WTC11 (cell line): ENCODE measurements at regions not wholly inside any gene's neighbourhood (a gene's known extent, or its start where the extent isn't known, plus 50 kb on each side); places are given as distances from the start of the nearest gene placed in this dataset.

Experiments used
- ATAC-seq: fragments of 200-7000 bp; cut with Tn5 transposase; 2 replicates; pipeline ENCODE4 v1.10.0; 2021; ENCODE audit warnings: mild to moderate bottlenecking, moderate library complexity
- CTCF ChIA-PET: fragments of 300-600 bp; sonication (Branson Sonifier 250); formaldehyde crosslinking; loops from one replicate; lab custom pipeline; 2021; ENCODE audit warnings: antibody characterized with exemption; lab: Charles Lee
- POLR2A ChIA-PET: fragments of 350-600 bp; sonication (Branson Sonifier 250); formaldehyde crosslinking; loops from one replicate; lab custom pipeline; 2021; ENCODE audit warnings: antibody characterized with exemption; lab: Charles Lee
- DNase-seq: peaks from one replicate; pipeline ENCODE4 v3.0.0; 2021; ENCODE audit warnings: low spot score
- H3K27ac Mint-ChIP-seq: 2 replicates; pipeline ENCODE4 v1.8.0; 2021; ENCODE audit warnings: mixed read lengths
- H3K27me3 Mint-ChIP-seq: 2 replicates; pipeline ENCODE4 v1.8.0; 2021; ENCODE audit warnings: low read depth, mild to moderate bottlenecking, moderate library complexity, mixed read lengths
- H3K36me3 Mint-ChIP-seq: 2 replicates; pipeline ENCODE4 v1.8.0; 2021; ENCODE audit warnings: mixed read lengths
- H3K4me1 Mint-ChIP-seq: 2 replicates; pipeline ENCODE4 v1.8.0; 2022; ENCODE audit warnings: mixed read lengths
- H3K4me3 Mint-ChIP-seq: 2 replicates; pipeline ENCODE4 v1.8.0; 2021; ENCODE audit warnings: mild to moderate bottlenecking, moderate library complexity, mixed read lengths
- H3K9me3 Mint-ChIP-seq: 2 replicates; pipeline ENCODE4 v1.8.0; 2021; ENCODE audit warnings: mixed read lengths
- ATF1 ChIP-seq: sonication (generic); formaldehyde crosslinking; IDR thresholded peaks from 2 replicates; pipeline ENCODE4 v1.8.1; 2023; ENCODE audit warnings: mild to moderate bottlenecking, moderate library complexity, missing genetic modification reagents
- CREB1 ChIP-seq: sonication (generic); formaldehyde crosslinking; IDR thresholded peaks from 2 replicates; pipeline ENCODE4 v1.8.0; 2023; ENCODE audit warnings: mild to moderate bottlenecking, missing genetic modification reagents
- IRF2 ChIP-seq: sonication (generic); formaldehyde crosslinking; IDR thresholded peaks from 2 replicates; pipeline ENCODE4 v1.8.0; 2022; ENCODE audit warnings: low read depth, missing genetic modification reagents, borderline replicate concordance
- NFE2L1 ChIP-seq: sonication (generic); formaldehyde crosslinking; IDR thresholded peaks from 2 replicates; pipeline ENCODE4 v1.8.1; 2023; ENCODE audit warnings: missing genetic modification reagents
- NR1H2 ChIP-seq: sonication (generic); formaldehyde crosslinking; IDR thresholded peaks from 2 replicates; pipeline ENCODE4 v1.9.0; 2021; ENCODE audit warnings: mild to moderate bottlenecking, moderate library complexity, missing genetic modification reagents
- NR3C1 ChIP-seq: sonication (generic); formaldehyde crosslinking; conservative IDR thresholded peaks from 2 replicates; pipeline ENCODE4 v1.8.1; 2023; ENCODE audit warnings: low read depth, mild to moderate bottlenecking, missing genetic modification reagents
- RELA ChIP-seq: sonication (generic); formaldehyde crosslinking; IDR thresholded peaks from 2 replicates; pipeline ENCODE4 v1.8.1; 2022; ENCODE audit warnings: missing genetic modification reagents, mild to moderate bottlenecking, borderline replicate concordance
- SMAD3 ChIP-seq: sonication (generic); formaldehyde crosslinking; IDR thresholded peaks from 2 replicates; pipeline ENCODE4 v1.8.0; 2022; ENCODE audit warnings: missing genetic modification reagents, mild to moderate bottlenecking, borderline replicate concordance
- TCF7 ChIP-seq: sonication (generic); formaldehyde crosslinking; IDR thresholded peaks from 2 replicates; pipeline ENCODE4 v1.8.0; 2022; ENCODE audit warnings: mild to moderate bottlenecking, low read depth, missing genetic modification reagents, moderate library complexity
- TEAD1 ChIP-seq: sonication (generic); formaldehyde crosslinking; IDR thresholded peaks from 2 replicates; pipeline ENCODE4 v1.8.0; 2022; ENCODE audit warnings: mild to moderate bottlenecking, missing genetic modification reagents
- ZBTB21 ChIP-seq: sonication (generic); formaldehyde crosslinking; IDR thresholded peaks from 2 replicates; pipeline ENCODE4 v1.8.1; 2023; ENCODE audit warnings: mild to moderate bottlenecking, missing genetic modification reagents, borderline replicate concordance
- ZNF121 ChIP-seq: sonication (generic); formaldehyde crosslinking; IDR thresholded peaks from 2 replicates; pipeline ENCODE4 v1.8.0; 2023; ENCODE audit warnings: missing genetic modification reagents
- ZNF396 ChIP-seq: fragments of 250-450 bp; sonication (Bioruptor Pico); IDR thresholded peaks from 2 replicates; pipeline ENCODE4 v1.8.0; 2021; ENCODE audit warnings: mild to moderate bottlenecking, moderate library complexity, borderline replicate concordance
- ZNF423 ChIP-seq: fragments of 250-450 bp; sonication (Bioruptor Pico); IDR thresholded peaks from 2 replicates; pipeline ENCODE4 v2.1.2; 2022; ENCODE audit warnings: mild to moderate bottlenecking, moderate library complexity
- TF ChIP-seq, protein P1 (sequence below): sonication (generic); formaldehyde crosslinking; IDR thresholded peaks from 2 replicates; pipeline ENCODE4 v1.8.0; 2023; ENCODE audit warnings: mild to moderate bottlenecking, missing genetic modification reagents
- TF ChIP-seq, protein P2 (sequence below): fragments of 250-450 bp; sonication (Bioruptor Pico); IDR thresholded peaks from 2 replicates; pipeline ENCODE4 v1.9.0; 2021; ENCODE audit warnings: mild to moderate bottlenecking, borderline replicate concordance
- TF ChIP-seq, protein P3 (sequence below): sonication (generic); formaldehyde crosslinking; IDR thresholded peaks from 2 replicates; pipeline ENCODE4 v1.8.1; 2022; ENCODE audit warnings: missing genetic modification reagents, borderline replicate concordance
- TF ChIP-seq, protein P4 (sequence below): fragments of 250-450 bp; sonication (Bioruptor Pico); IDR thresholded peaks from 2 replicates; pipeline ENCODE4 v1.9.0; 2021; ENCODE audit warnings: moderate library complexity, mild to moderate bottlenecking, inconsistent platforms, borderline replicate concordance
- TF ChIP-seq, protein P5 (sequence below): sonication (generic); formaldehyde crosslinking; IDR thresholded peaks from 2 replicates; pipeline ENCODE4 v1.8.0; 2022; ENCODE audit warnings: mild to moderate bottlenecking, missing genetic modification reagents

DNA sequence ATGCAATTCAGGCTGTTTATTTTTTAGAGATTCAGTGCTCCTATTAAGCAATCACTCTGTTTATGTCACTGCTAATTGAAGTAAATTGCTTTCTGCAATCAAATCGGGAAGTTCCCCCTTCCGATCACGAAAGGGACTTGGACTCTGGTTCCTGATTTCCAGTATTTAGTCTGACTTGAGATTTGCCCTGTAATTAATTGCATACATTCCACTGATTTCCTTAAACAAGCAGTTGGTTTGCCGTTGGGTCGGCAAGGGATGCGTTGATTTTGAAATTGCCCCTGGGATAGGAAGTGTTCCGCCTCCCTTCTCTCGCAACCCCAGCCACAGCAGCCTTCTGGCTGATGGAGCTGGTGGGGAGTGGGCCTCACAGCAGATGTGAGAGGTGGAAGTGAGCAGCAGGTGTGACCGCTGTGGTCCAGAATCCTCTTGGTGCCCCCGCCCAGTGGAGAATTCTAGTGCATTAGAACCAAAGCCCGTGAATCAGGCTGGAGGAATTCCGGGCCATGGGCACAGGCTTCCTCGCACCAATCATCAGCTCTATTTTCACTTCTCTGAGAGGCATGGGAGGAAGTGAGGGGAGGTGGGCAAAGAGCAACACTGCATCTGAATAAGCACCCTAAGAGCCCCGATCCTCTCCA, 102.5 kb downstream of the SPRY4 start:
- ChIA-PET CTCF (interaction anchor here (0.6 to 2.1 kb wide), 10 partner anchors 9 to 491 kb away, joined by 3 to 20 read pairs (median 6); partner anchors contain the start of gene RNF14), POLR2A (interaction anchor here (0.6 kb wide), 1 partner anchor 75 kb away, joined by 4 read pairs; no protein-coding TSS in a partner anchor)
- H3K4me3 Mint-ChIP-seq = no peak overlapping the region
- no peak overlapping the region for H3K27ac Mint-ChIP-seq
- ATAC-seq (peak; percentile 5; the same call in 1 of the 2 replicates), DNase-seq (no peak)
- H3K9me3 Mint-ChIP-seq = 0 out of 2 replicates have a peak, but pooled peaks cover under 1% of the 10 kb centered on the region
- H3K4me1 Mint-ChIP-seq = peaks cover 54% of the 10 kb centered on the region
- H3K27me3 Mint-ChIP-seq = no peaks in the 10 kb centered on the region; the same call in 1 of the 2 replicates
- TF ChIP-seq ZBTB21 (CRISPR knock-in tag) (0 out of 2 replicates have a peak, but pooled peaks have one; percentile 19), SMAD3 (no peak)
- H3K36me3 Mint-ChIP-seq = no peaks in the 10 kb centered on the region

DNA sequence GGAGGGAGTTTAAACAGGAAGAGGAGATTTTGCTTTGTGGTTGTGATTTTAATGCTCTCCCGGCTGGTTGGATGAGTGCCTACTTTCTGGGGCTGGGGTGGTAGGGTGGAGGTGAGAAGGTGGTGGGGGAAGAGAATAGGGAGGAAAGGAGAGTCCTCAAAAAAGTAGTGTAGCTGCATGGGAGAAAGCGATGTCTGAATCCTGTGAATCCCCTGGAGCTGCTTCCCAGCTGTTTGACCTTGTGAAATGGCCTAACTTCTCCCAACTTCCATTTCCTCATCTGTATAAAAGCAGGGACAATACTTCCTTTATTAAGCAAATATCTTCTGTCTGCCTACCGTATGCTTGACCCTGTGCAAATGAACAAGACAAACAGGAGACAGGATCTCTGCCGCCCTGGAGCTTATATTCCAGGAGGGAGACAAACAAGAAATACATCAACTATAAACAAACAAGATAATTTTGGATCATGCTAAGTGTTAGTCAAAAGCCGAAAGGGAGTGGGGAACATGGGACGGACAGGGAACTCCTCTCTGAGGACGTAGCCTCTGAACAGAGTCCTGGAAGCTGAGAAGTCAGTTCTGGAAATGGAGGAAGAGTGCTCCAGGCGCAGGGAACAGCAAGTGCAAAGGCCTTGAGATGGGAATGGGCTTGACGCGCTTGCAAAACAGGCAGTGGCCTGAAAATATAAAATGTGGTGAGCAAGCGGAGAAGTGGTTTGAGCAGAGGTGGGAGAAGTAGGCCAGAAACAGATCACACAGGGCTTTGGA, 103.5 kb downstream of the SPRY4 start:
- TF ChIP-seq ZNF423 (CRISPR knock-in tag) (no peak), IRF2 (CRISPR knock-in tag) (no peak), TEAD1 (CRISPR knock-in tag) (peak; percentile 16; the same call in 1 of the 2 replicates)
- TF ChIP-seq, protein P1, sequence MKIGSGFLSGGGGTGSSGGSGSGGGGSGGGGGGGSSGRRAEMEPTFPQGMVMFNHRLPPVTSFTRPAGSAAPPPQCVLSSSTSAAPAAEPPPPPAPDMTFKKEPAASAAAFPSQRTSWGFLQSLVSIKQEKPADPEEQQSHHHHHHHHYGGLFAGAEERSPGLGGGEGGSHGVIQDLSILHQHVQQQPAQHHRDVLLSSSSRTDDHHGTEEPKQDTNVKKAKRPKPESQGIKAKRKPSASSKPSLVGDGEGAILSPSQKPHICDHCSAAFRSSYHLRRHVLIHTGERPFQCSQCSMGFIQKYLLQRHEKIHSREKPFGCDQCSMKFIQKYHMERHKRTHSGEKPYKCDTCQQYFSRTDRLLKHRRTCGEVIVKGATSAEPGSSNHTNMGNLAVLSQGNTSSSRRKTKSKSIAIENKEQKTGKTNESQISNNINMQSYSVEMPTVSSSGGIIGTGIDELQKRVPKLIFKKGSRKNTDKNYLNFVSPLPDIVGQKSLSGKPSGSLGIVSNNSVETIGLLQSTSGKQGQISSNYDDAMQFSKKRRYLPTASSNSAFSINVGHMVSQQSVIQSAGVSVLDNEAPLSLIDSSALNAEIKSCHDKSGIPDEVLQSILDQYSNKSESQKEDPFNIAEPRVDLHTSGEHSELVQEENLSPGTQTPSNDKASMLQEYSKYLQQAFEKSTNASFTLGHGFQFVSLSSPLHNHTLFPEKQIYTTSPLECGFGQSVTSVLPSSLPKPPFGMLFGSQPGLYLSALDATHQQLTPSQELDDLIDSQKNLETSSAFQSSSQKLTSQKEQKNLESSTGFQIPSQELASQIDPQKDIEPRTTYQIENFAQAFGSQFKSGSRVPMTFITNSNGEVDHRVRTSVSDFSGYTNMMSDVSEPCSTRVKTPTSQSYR (CRISPR knock-in tag) = no peak
- no peaks in the 10 kb centered on the region for H3K36me3 Mint-ChIP-seq
- DNase-seq = no peak
- CTCF ChIA-PET = interaction anchor here (1.1 to 2.0 kb wide), 3 partner anchors 50 to 69 kb away, joined by 4 to 8 read pairs (median 5); no protein-coding TSS in a partner anchor
- H3K27ac Mint-ChIP-seq = peak overlapping the region; percentile 66
- no peaks in the 10 kb centered on the region; the same call in 1 of the 2 replicates for H3K27me3 Mint-ChIP-seq
- H3K4me3 Mint-ChIP-seq = no peak overlapping the region
- peaks cover 53% of the 10 kb centered on the region for H3K4me1 Mint-ChIP-seq
- POLR2A ChIA-PET = no interaction called here
- ATAC-seq = peak; percentile 39
- no peaks in the 10 kb centered on the region for H3K9me3 Mint-ChIP-seq

DNA sequence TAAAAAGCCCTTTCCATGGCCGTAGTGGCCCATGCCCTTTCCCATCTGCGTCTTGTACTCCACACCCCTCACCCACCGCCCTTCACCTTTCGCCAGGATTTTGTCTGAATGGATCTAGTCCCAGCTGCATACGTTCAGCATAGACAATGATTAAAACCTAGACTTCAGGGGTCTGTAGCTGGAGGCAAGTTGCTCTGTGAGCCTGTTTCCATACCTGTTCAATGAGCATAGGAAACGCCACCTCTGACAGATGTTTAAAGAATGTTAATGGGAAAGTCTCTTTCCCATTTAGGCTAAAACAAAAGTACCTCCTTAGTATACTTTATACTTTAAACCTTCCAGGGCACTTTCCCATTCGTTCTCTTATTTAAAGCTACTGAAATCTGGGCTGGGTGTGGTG, 105.7 kb downstream of the SPRY4 start:
- no peaks in the 10 kb centered on the region for H3K9me3 Mint-ChIP-seq
- H3K4me1 Mint-ChIP-seq = peaks cover 45% of the 10 kb centered on the region
- CTCF ChIA-PET = interaction anchor here (0.7 kb wide), 1 partner anchor 32 kb away, joined by 4 read pairs; no protein-coding TSS in a partner anchor
- TF ChIP-seq, protein P2, sequence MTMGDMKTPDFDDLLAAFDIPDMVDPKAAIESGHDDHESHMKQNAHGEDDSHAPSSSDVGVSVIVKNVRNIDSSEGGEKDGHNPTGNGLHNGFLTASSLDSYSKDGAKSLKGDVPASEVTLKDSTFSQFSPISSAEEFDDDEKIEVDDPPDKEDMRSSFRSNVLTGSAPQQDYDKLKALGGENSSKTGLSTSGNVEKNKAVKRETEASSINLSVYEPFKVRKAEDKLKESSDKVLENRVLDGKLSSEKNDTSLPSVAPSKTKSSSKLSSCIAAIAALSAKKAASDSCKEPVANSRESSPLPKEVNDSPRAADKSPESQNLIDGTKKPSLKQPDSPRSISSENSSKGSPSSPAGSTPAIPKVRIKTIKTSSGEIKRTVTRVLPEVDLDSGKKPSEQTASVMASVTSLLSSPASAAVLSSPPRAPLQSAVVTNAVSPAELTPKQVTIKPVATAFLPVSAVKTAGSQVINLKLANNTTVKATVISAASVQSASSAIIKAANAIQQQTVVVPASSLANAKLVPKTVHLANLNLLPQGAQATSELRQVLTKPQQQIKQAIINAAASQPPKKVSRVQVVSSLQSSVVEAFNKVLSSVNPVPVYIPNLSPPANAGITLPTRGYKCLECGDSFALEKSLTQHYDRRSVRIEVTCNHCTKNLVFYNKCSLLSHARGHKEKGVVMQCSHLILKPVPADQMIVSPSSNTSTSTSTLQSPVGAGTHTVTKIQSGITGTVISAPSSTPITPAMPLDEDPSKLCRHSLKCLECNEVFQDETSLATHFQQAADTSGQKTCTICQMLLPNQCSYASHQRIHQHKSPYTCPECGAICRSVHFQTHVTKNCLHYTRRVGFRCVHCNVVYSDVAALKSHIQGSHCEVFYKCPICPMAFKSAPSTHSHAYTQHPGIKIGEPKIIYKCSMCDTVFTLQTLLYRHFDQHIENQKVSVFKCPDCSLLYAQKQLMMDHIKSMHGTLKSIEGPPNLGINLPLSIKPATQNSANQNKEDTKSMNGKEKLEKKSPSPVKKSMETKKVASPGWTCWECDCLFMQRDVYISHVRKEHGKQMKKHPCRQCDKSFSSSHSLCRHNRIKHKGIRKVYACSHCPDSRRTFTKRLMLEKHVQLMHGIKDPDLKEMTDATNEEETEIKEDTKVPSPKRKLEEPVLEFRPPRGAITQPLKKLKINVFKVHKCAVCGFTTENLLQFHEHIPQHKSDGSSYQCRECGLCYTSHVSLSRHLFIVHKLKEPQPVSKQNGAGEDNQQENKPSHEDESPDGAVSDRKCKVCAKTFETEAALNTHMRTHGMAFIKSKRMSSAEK (CRISPR knock-in tag) = no peak
- TF ChIP-seq, protein P3, sequence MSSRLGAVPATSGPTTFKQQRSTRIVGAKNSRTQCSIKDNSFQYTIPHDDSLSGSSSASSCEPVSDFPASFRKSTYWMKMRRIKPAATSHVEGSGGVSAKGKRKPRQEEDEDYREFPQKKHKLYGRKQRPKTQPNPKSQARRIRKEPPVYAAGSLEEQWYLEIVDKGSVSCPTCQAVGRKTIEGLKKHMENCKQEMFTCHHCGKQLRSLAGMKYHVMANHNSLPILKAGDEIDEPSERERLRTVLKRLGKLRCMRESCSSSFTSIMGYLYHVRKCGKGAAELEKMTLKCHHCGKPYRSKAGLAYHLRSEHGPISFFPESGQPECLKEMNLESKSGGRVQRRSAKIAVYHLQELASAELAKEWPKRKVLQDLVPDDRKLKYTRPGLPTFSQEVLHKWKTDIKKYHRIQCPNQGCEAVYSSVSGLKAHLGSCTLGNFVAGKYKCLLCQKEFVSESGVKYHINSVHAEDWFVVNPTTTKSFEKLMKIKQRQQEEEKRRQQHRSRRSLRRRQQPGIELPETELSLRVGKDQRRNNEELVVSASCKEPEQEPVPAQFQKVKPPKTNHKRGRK = no peak
- no peak for TF ChIP-seq RELA (CRISPR knock-in tag)
- no peak for TF ChIP-seq CREB1 (CRISPR knock-in tag)
- TF ChIP-seq TCF7 = no peak
- TF ChIP-seq NFE2L1 (CRISPR knock-in tag) = no peak
- no peak for TF ChIP-seq NR3C1
- TF ChIP-seq, protein P4, sequence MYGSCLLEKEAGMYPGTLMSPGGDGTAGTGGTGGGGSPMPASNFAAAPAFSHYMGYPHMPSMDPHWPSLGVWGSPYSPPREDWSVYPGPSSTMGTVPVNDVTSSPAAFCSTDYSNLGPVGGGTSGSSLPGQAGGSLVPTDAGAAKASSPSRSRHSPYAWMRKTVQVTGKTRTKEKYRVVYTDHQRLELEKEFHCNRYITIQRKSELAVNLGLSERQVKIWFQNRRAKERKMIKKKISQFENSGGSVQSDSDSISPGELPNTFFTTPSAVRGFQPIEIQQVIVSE (CRISPR knock-in tag) = no peak
- TF ChIP-seq, protein P5, sequence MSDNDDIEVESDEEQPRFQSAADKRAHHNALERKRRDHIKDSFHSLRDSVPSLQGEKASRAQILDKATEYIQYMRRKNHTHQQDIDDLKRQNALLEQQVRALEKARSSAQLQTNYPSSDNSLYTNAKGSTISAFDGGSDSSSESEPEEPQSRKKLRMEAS = no peak
- no peak for TF ChIP-seq ATF1 (CRISPR knock-in tag)
- no peak for TF ChIP-seq ZNF121
- TF ChIP-seq ZNF396 (CRISPR knock-in tag) = no peak
- TF ChIP-seq IRF2 (CRISPR knock-in tag) = no peak
- TF ChIP-seq NR1H2 (CRISPR knock-in tag) = no peak

More for the DNA sequence above, 105.7 kb downstream of the SPRY4 start:
- POLR2A ChIA-PET = no interaction called here
- H3K36me3 Mint-ChIP-seq = no peaks in the 10 kb centered on the region
- H3K27me3 Mint-ChIP-seq = no peaks in the 10 kb centered on the region; the same call in 1 of the 2 replicates
- no peak overlapping the region for H3K27ac Mint-ChIP-seq
- ATAC-seq (no peak), DNase-seq (no peak)
- no peak overlapping the region for H3K4me3 Mint-ChIP-seq
